LNCAP (cell line): ENCODE measurements at regions not wholly inside any gene's neighbourhood (a gene's known extent, or its start where the extent isn't known, plus 50 kb on each side); places are given as distances from the start of the nearest gene placed in this dataset.

Source experiments
- TF ChIP-seq, protein P1 (sequence below): fragments of 450-650 bp; IDR thresholded peaks from 2 replicates; pipeline ENCODE4 v1.5.1; 2017; ENCODE audit warnings: mild to moderate bottlenecking

DNA sequence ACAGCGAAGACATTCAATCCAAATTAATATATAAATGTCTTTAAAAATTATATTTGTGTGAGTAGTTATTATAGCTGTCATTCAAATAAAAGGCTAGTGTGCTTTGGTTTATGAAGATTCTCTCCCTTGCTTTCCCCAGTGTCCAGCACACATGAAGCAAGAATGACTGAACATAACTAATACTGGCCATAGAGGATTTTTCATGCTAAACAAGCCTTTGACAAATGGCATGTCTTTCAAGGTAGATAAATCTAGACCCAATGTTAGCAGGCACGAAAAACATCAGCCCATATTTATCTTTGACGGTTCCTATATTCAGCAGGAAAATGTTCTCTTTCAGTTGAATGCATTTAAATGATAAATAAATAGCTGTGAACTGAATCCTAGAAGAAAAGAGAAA, 1234.4 kb downstream of the EPHA7 start:
- TF ChIP-seq, protein P1, sequence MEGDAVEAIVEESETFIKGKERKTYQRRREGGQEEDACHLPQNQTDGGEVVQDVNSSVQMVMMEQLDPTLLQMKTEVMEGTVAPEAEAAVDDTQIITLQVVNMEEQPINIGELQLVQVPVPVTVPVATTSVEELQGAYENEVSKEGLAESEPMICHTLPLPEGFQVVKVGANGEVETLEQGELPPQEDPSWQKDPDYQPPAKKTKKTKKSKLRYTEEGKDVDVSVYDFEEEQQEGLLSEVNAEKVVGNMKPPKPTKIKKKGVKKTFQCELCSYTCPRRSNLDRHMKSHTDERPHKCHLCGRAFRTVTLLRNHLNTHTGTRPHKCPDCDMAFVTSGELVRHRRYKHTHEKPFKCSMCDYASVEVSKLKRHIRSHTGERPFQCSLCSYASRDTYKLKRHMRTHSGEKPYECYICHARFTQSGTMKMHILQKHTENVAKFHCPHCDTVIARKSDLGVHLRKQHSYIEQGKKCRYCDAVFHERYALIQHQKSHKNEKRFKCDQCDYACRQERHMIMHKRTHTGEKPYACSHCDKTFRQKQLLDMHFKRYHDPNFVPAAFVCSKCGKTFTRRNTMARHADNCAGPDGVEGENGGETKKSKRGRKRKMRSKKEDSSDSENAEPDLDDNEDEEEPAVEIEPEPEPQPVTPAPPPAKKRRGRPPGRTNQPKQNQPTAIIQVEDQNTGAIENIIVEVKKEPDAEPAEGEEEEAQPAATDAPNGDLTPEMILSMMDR = no peak

DNA sequence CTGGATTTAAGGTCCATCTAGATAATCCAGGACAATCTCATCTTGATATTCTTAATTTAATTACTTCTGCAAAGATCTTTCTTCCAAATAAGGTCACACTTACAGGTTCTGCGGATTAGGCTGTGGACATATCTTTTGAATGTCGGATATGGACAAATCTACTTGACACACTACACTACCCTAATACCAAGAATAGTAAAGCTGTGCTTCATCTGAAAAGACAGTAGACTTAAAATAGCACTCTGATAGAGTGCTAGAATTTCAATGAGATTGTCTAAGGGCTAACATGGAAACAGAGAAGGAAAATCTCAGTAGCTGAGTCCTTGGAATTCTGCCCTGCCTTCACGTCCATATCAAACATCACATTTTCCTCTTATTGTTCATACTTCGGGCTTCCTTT, 1238.0 kb downstream of the EPHA7 start:
- TF ChIP-seq, protein P1 = no peak

DNA sequence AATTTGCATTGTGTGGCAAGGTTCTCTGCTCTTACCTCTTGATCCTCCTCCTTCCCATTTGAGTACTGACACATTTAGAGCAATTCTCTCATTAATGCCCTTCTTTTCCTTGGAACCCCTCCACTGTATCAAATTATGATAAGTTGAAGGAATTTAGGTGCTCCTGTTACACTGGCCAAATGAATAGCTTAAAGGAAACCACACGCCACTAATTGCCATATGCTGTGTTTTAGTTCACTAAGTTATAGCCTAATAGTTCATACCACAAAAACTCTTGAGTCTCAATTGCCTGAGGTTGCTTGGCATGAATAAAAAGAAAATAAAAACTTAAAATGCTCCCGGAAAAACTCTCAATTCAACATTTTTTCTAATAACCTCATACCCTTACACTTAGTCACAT, 1239.3 kb downstream of the EPHA7 start:
- TF ChIP-seq, protein P1 = no peak

DNA sequence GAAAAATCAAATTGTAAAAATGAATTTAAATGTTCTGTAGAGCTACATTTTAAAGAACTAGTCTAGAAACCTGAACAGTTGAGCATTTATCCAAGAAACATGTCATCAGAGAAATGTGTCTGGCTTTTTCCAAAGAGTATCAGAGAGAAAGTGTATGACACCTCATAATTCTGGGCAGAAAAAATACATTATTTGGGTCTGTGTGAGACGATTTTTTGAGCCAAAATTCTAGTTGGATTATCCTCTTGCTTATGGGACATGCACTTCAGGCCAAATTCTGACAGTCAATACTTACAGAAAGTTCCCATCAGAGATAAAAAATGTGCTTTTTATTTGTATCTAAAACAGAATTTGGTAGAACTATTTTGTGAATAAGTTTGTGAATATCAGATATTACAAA, 1242.7 kb downstream of the EPHA7 start:
- TF ChIP-seq, protein P1 = no peak

DNA sequence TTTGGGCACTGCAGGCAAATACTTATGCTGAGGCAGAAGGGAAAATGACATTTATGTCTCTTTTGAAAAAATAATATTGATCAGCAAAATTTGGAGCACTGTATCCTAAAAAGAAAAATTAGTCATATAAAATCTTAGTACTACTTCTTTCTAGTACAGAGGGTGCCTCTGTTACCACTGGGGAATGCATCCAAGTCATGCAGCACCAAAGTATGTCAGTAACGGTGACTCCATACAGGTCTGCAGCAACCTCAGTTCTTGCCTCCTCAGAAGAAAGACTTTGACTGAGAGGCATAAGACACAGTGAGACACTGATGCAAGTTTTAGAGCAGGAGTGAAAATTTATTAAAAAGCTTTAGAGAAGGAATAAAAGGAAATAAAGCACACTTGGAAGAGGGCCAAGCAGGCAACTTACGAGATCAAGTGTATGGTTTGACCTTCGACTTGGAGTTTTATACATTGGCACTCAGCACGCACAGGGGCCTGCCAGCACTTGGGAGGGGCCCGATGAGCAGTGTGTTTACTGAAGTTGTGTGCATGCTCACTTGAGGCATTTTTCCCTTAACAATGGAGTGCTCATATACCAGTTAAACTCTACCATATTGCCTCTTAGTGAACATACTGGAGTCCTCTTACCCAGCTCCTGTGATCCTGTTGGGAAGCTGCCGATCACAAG, 1244.8 kb downstream of the EPHA7 start:
- TF ChIP-seq, protein P1 = no peak

DNA sequence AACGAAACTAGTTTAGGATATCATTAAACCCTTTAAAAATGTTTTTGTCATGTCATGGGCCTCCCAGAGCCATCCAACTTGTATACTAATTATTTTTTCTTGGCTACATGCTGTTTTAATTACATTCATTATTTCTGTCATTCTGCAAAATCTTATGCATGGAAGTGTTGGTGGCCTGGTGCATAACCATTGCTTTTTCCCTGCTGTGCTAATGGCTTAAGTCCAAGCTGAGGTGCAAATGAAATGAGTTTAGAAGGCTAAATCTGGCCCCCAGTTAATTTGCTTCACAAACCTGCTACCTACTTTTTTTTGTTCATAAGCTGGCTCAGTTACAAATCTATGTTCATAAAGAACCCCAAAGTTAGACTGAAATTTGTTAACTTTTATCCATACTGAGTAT, 1249.9 kb downstream of the EPHA7 start:
- TF ChIP-seq, protein P1 = no peak

DNA sequence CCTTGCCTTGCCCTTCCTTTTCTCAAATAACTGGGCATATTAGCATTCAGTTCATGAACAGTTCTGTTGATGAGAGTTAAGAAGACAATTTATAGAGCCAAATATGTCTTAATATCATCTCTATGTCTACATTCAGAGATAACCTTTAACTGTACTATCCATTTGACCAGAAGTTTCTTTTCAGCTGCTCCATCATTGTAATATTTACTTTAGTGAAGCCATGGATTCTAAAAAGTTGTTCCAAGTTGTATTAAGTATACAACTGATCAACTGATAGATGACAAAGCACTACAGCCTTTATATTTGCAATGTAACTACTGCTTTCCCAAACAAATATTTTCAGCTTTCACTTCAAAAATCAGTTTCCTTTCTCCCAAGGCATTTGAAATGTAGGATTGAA, 1252.7 kb downstream of the EPHA7 start:
- TF ChIP-seq, protein P1 = no peak

DNA sequence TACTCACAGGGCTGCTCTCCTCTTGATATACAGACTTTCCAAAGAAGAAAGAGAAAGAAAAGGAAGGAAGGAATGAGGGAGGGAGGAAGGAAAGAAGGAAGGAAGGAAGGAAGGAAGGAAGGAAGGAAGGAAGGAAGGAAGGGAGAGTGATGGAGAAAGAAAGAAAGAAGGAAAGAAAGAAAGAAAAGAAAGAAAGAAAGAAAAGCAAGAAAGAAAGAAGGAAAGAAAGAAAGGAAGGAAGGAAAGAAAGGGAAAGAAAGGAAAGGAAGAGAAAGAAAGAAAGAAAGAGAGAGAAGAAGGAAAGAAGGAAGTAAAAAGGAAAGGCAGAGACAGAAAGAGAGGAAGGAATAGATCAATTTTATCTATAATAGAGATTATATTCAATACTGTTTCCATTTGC, 1257.4 kb downstream of the EPHA7 start:
- TF ChIP-seq, protein P1 = no peak
